ENCODE measurements at regions not wholly inside any gene's neighbourhood (a gene's known extent, or its start where the extent isn't known, plus 50 kb on each side); places are given as distances from the start of the nearest gene placed in this dataset.

DNA sequence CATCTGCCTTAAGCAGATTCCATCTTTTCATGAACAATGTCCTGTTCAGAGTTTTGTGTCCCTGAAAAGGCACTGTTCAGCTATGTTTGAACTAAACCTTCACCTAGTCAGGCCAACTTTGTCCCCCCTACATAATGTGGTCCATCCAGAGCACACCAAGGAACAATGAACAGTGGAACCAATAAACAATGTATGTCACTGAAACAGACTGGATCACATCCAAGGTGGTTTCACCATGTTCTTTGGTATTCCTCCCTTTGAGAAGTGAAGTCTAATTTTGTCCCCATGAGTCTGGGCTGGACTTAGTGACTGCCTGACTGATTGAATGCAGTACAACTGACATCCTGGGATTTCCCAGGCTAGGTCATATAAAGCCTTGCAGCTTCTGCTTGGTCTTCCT is 174.5 kb downstream of the SLC24A2 start:
- DNase-seq (no peak), ATAC-seq (ENCODE audit: low read depth) (no peak)
- POLR2A ChIA-PET = no interaction called here
- Mint-ChIP-seq H3K9me3 (no peaks in the 10 kb centered on the region), H3K4me3 (no peak overlapping the region), H3K27me3 (peaks cover 19% of the 10 kb centered on the region), H3K4me1 (no peaks in the 10 kb centered on the region), H3K27ac (no peak overlapping the region), H3K36me3 (no peaks in the 10 kb centered on the region)

DNA sequence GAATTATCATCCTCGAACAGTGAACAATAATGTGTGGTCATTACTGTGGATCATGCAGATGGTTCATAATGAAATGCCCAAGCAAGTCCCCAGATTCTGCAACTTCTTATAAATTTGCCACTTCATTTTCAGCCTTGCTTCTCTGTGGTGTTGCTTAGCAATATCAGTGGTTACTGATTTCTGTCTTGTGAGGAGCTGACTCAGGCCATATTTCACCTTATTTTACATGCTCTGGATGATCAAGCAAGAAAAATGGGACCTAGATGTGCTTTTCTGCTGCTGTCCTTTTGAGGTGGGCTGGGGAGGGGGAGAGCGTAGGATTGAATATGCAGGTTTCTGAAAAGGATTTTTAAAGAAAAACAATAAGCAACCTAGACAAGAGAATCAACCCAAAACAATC is 188.3 kb downstream of the SLC24A2 start:
- H3K9me3 Mint-ChIP-seq = no peaks in the 10 kb centered on the region
- no peak overlapping the region for H3K4me3 Mint-ChIP-seq
- H3K27me3 Mint-ChIP-seq = peaks cover 11% of the 10 kb centered on the region
- no peaks in the 10 kb centered on the region for H3K36me3 Mint-ChIP-seq
- H3K27ac Mint-ChIP-seq = no peak overlapping the region
- no peaks in the 10 kb centered on the region for H3K4me1 Mint-ChIP-seq
- ATAC-seq (ENCODE audit: low read depth) (no peak), DNase-seq (no peak)
- POLR2A ChIA-PET = no interaction called here

DNA sequence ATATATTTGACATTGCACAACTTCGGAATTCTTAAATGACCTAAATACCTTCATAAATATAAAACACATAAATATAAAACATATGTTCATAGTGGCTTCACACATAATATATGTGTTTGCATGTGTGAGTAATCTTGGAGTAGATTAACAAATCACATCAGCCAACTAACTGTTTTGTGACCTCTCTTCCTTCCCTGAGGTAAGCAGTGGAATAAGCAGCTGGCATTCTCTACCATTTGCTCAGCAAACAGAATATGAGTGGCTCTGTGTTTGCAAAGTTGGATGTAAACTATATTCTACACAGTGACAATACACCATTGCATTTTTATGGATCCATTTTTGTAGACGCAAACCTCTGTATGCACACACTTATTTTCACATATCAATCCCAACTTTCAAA is 189.9 kb downstream of the ACER2 start:
- Mint-ChIP-seq H3K27me3 (peaks cover 19% of the 10 kb centered on the region), H3K4me3 (no peak overlapping the region), H3K9me3 (no peaks in the 10 kb centered on the region), H3K36me3 (no peaks in the 10 kb centered on the region), H3K27ac (no peak overlapping the region), H3K4me1 (no peaks in the 10 kb centered on the region)
- no peak for ATAC-seq (ENCODE audit: low read depth)
- POLR2A ChIA-PET = no interaction called here
- no peak for DNase-seq

DNA sequence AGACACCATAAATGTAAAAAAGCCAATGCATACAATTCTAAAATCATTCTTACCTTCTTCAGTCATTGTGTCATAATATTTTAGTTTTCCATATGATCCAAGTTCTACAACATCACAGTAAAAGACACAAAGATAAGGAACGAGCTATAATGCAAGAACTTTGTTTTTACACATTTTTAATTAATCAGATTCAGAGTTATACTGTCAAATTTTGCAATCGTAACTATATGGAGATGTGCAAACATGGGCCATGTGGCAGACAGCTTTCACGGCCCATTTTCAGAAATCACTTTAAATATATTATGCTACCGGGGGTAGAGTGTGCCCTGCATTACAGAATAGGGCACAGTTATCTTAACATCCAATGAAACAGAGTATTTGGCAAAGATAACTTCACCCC is 188.4 kb downstream of the ACER2 start:
- Mint-ChIP-seq H3K27ac (no peak overlapping the region), H3K4me1 (no peaks in the 10 kb centered on the region), H3K4me3 (no peak overlapping the region), H3K9me3 (no peaks in the 10 kb centered on the region), H3K36me3 (no peaks in the 10 kb centered on the region), H3K27me3 (peaks cover 21% of the 10 kb centered on the region)
- no peak for ATAC-seq (ENCODE audit: low read depth)
- POLR2A ChIA-PET = no interaction called here
- DNase-seq = no peak

DNA sequence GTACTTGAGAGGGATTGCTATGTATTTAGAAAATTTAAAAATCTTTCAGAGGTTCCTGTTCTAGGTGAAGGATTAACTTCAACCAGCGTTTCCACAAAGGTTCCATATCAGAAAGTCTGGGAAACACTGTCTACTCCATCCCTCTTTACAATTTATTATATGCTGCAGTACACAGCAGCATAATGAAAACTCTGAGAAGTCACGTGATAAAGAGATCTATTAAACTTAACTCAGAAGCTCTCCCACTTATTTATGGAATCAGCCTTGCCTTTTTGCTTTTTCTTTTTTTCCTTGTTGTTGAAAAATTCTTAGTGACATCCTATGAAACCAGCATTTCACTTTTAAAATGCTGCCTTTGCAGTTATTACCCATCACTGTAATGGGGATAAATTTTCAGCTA is 186.2 kb downstream of the ACER2 start:
- DNase-seq (no peak), ATAC-seq (ENCODE audit: low read depth) (no peak)
- Mint-ChIP-seq H3K4me1 (no peaks in the 10 kb centered on the region), H3K4me3 (no peak overlapping the region), H3K27ac (no peak overlapping the region), H3K27me3 (peaks cover 26% of the 10 kb centered on the region), H3K9me3 (no peaks in the 10 kb centered on the region), H3K36me3 (no peaks in the 10 kb centered on the region)
- POLR2A ChIA-PET = no interaction called here

GRCh38 chr9:19587678-19588077 is 178.9 kb downstream of the ACER2 start:
- Mint-ChIP-seq H3K36me3 (no peaks in the 10 kb centered on the region), H3K4me1 (no peaks in the 10 kb centered on the region), H3K4me3 (no peak overlapping the region), H3K27me3 (peaks cover 15% of the 10 kb centered on the region), H3K27ac (no peak overlapping the region), H3K9me3 (no peaks in the 10 kb centered on the region)
- ATAC-seq (ENCODE audit: low read depth) (no peak), DNase-seq (no peak)
- POLR2A ChIA-PET = no interaction called here

DNA sequence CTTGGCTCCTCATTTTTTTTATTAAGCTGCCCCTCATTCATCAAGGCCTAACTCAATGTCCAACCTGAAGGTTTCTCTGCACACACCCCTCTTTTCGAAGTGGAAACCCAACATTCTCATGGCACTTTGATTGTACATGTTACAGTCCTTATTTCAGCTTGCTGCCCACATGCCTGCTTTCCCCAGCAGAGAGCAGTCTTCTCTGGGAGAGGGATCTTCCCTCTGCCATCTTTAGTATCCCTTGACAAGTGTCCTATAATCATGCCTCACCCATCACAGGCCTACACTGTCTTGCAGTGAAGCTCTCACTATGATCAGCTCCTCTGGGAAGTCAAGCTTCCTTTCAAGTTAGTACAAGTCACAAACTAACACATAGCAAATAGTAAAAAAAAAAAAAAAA is 175.1 kb downstream of the ACER2 start:
- H3K27ac Mint-ChIP-seq = no peak overlapping the region
- DNase-seq (no peak), ATAC-seq (ENCODE audit: low read depth) (no peak)
- no peaks in the 10 kb centered on the region for H3K9me3 Mint-ChIP-seq
- H3K4me1 Mint-ChIP-seq = no peaks in the 10 kb centered on the region
- peaks cover 19% of the 10 kb centered on the region for H3K27me3 Mint-ChIP-seq
- H3K4me3 Mint-ChIP-seq = no peak overlapping the region
- POLR2A ChIA-PET = no interaction called here
- no peaks in the 10 kb centered on the region for H3K36me3 Mint-ChIP-seq

GRCh38 chr9:19577411-19577810 is 168.6 kb downstream of the ACER2 start:
- H3K27ac Mint-ChIP-seq = no peak overlapping the region
- H3K9me3 Mint-ChIP-seq = no peaks in the 10 kb centered on the region
- DNase-seq (no peak), ATAC-seq (ENCODE audit: low read depth) (no peak)
- POLR2A ChIA-PET = no interaction called here
- no peaks in the 10 kb centered on the region for H3K4me1 Mint-ChIP-seq
- no peak overlapping the region for H3K4me3 Mint-ChIP-seq
- H3K27me3 Mint-ChIP-seq = peaks cover 15% of the 10 kb centered on the region
- no peaks in the 10 kb centered on the region for H3K36me3 Mint-ChIP-seq

GRCh38 chr9:19568946-19569345 is 160.1 kb downstream of the ACER2 start:
- peaks cover 2% of the 10 kb centered on the region for H3K9me3 Mint-ChIP-seq
- POLR2A ChIA-PET = no interaction called here
- peaks cover 11% of the 10 kb centered on the region for H3K27me3 Mint-ChIP-seq
- no peak for ATAC-seq (ENCODE audit: low read depth)
- no peak overlapping the region for H3K4me3 Mint-ChIP-seq
- DNase-seq = no peak
- H3K4me1 Mint-ChIP-seq = no peaks in the 10 kb centered on the region
- H3K36me3 Mint-ChIP-seq = no peaks in the 10 kb centered on the region
- no peak overlapping the region for H3K27ac Mint-ChIP-seq

DNA sequence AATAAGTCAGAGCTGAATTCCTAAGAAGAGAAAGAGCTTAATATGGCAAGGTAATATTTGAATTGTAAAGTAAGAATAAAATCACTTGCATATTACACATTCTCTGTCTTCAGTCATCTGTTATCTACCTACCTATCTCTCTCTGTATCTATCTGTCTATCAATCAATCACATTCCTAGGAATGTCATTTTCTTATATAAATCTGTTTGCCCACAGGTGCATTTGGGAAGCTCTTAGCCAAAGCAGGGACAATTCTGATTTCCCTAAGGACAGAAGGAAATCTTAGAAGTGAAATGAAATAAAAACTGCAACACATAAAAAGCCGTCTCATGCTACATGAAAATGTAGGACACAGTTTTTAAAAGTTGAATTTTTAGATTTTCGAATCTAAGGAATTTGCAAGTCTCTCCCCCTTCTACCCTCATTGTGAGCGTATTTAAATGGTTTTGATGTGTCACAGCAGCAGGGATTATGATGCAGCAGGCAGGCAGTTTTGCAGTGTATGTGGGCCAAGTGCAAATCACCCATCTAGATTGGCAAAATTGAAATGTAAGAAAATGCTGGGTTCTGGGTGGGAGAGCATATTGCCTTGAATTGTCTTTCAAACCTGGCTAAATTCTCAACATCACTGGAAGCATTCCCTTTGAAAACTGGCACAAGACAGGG is 155.7 kb downstream of the ACER2 start:
- H3K4me3 Mint-ChIP-seq = no peak overlapping the region
- H3K4me1 Mint-ChIP-seq = no peaks in the 10 kb centered on the region
- DNase-seq = no peak
- no peak for ATAC-seq (ENCODE audit: low read depth)
- H3K36me3 Mint-ChIP-seq = no peaks in the 10 kb centered on the region
- POLR2A ChIA-PET = no interaction called here
- H3K27me3 Mint-ChIP-seq = peaks cover 15% of the 10 kb centered on the region
- no peak overlapping the region for H3K27ac Mint-ChIP-seq
- H3K9me3 Mint-ChIP-seq = peaks cover 2% of the 10 kb centered on the region

DNA sequence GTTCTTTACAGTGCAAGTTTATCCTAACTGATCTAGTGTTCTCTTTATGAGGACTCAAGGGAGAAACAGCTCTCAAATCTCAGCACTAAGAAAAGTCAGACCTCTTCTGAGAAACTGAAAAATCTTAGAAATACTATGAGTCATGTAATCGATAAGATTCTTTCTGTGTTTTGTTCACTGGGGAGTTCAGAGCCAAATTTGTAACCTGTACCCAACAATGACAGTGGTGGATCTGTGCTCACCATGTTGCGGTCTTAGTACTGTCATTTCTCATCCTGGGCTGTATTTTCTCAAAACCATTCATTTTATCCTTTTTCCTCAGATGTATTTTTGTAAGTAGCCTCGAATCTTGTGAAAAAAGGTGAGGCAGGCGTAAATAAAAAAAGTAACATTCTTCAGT is 146.4 kb downstream of the ACER2 start:
- Mint-ChIP-seq H3K9me3 (peaks cover 2% of the 10 kb centered on the region), H3K27ac (no peak overlapping the region), H3K27me3 (peaks cover 8% of the 10 kb centered on the region), H3K4me1 (peaks cover 4% of the 10 kb centered on the region), H3K36me3 (no peaks in the 10 kb centered on the region), H3K4me3 (no peak overlapping the region)
- ATAC-seq (ENCODE audit: low read depth) = no peak
- no peak for DNase-seq
- POLR2A ChIA-PET = no interaction called here

- H3K27ac Mint-ChIP-seq = no peak overlapping the region
- peaks cover 2% of the 10 kb centered on the region for H3K9me3 Mint-ChIP-seq
- no peak for DNase-seq
- peaks cover 6% of the 10 kb centered on the region for H3K27me3 Mint-ChIP-seq
- POLR2A ChIA-PET = no interaction called here
- ATAC-seq (ENCODE audit: low read depth) = no peak
- no peaks in the 10 kb centered on the region for H3K36me3 Mint-ChIP-seq
- H3K4me1 Mint-ChIP-seq = peaks cover 4% of the 10 kb centered on the region
- H3K4me3 Mint-ChIP-seq = no peak overlapping the region
Observed at GRCh38 chr9:19554529-19554928, 145.7 kb downstream of the ACER2 start.

DNA sequence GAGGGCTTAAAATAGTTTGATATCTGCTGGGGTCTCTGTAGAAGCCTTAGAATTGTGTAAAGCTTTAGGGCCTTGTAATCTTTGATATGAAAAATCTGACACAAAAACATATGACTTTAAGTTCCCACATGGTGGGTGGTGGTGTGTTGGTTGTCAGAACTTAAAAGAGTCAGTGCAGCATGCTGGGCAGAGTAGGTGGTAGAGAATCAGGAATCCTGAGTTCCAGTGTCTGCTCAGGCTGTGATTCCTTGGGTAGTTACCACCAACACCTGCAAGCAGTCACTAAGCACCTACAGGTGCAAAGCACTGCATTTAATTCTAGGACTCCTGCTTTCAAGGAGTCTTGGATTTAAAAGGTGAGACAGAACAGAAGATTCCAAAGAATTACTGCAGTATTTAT is 144.6 kb downstream of the ACER2 start:
- ATAC-seq (ENCODE audit: low read depth) = no peak
- no peaks in the 10 kb centered on the region for H3K36me3 Mint-ChIP-seq

DNA sequence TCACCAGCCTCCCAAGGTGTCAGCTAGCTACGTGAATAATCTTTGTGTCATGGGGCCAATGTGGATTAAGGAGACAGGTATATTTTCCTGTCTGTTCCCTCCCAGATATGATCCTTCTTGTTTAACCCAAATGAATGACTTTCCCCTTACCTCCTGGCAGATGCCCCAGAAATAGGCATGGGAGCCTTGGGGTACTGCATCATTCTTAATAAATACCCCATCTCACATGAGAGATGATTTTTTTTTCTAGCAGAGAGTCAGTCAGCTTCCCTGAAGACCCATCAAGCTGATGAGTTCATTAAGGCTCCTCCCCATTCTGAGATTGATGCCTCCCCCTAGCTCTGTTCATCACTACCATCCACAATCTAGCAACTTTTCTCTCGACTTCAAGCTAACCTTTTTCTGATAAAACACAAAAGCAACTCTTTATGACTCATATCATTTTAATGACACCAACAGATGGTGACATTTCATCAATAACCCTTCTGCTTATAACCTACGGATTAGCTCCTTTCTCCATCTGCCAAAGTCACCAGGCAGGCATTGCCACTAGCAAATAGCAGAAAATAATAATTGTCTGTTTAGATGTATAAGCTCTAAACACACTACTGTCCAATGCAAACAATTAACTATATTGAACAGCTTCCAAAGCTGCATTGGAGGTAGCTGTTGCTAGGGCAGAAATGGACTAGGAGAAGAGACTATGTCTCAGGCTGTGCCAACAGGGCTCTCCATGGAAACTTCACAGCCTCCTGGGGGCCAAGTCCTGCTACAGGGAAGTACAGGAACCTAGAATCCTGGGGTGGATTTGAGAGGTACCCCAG is 143.7 kb downstream of the ACER2 start:
- ATAC-seq (ENCODE audit: low read depth) = no peak
- Mint-ChIP-seq H3K4me3 (no peak overlapping the region), H3K36me3 (no peaks in the 10 kb centered on the region), H3K27me3 (peaks cover 6% of the 10 kb centered on the region), H3K9me3 (no peaks in the 10 kb centered on the region), H3K4me1 (peaks cover 4% of the 10 kb centered on the region), H3K27ac (no peak overlapping the region)
- DNase-seq = no peak
- POLR2A ChIA-PET = no interaction called here

More for the DNA sequence above, 144.6 kb downstream of the ACER2 start:
- H3K9me3 Mint-ChIP-seq = no peaks in the 10 kb centered on the region
- H3K27ac Mint-ChIP-seq = no peak overlapping the region
- H3K4me1 Mint-ChIP-seq = peaks cover 4% of the 10 kb centered on the region
- DNase-seq = no peak
- POLR2A ChIA-PET = no interaction called here
- H3K4me3 Mint-ChIP-seq = no peak overlapping the region
- H3K27me3 Mint-ChIP-seq = peaks cover 6% of the 10 kb centered on the region

All from activated naive CD8-positive, alpha-beta T cell treated with anti-CD3 and anti-CD28 coated beads, Interleukin-2, amount 10 ng/mL, durations not matched to agents 7 days and 5 days (primary cell).